ENCODE measurements at regions not wholly inside any gene's neighbourhood (a gene's known extent, or its start where the extent isn't known, plus 50 kb on each side); places are given as distances from the start of the nearest gene placed in this dataset.

GRCh38 chr13:74465271-74465670 lies 331.1 kb upstream of the KLF12 start (continued):
- TF ChIP-seq CHD7 (IDR thresholded peaks at IDR 0.05; ENCODE audit: insufficient replicate concordance, low read length), result no peak
